Activated CD4-positive, alpha-beta T cell treated with anti-CD3 and anti-CD28 coated beads for 36 hours (primary cell): ENCODE measurements at regions not wholly inside any gene's neighbourhood (a gene's known extent, or its start where the extent isn't known, plus 50 kb on each side); places are given as distances from the start of the nearest gene placed in this dataset.

Source experiments
- ATAC-seq: fragments of 200-7000 bp; cut with Tn5 transposase; one replicate; pipeline ENCODE4 v1.10.0; 2021; ENCODE audit warnings: mild to moderate bottlenecking, moderate library complexity
- CTCF ChIA-PET: fragments of 350-600 bp; sonication (Branson Sonifier 250); formaldehyde crosslinking; loops from one replicate; lab custom pipeline; 2021; ENCODE audit warnings: antibody characterized with exemption; lab: Charles Lee
- POLR2A ChIA-PET: fragments of 350-600 bp; sonication (Branson Sonifier 250); formaldehyde crosslinking; loops from one replicate; lab custom pipeline; 2021; ENCODE audit warnings: antibody characterized with exemption, inconsistent platforms; lab: Charles Lee
- DNase-seq: peaks from one replicate; pipeline ENCODE4 v3.0.0-alpha.2; 2020
- H3K27ac Mint-ChIP-seq: one replicate; pipeline ENCODE4 v1.8.0; 2021; ENCODE audit warnings: mixed read lengths
- H3K27me3 Mint-ChIP-seq: one replicate; pipeline ENCODE4 v1.8.0; 2021; ENCODE audit warnings: mixed read lengths
- H3K36me3 Mint-ChIP-seq: one replicate; pipeline ENCODE4 v1.8.0; 2021; ENCODE audit warnings: low read depth, mixed read lengths
- H3K4me1 Mint-ChIP-seq: one replicate; pipeline ENCODE4 v1.8.0; 2021; ENCODE audit warnings: mixed read lengths
- H3K4me3 Mint-ChIP-seq: one replicate; pipeline ENCODE4 v1.8.0; 2021; ENCODE audit warnings: mild to moderate bottlenecking, moderate library complexity, mixed read lengths
- H3K9me3 Mint-ChIP-seq: one replicate; pipeline ENCODE4 v1.8.0; 2021; ENCODE audit warnings: low read depth, mixed read lengths
- intact Hi-C, 2 experiments: fragments of 100-400 bp; cut with DNase I in 1 of 2; cut with micrococcal nuclease in 1 of 2; formaldehyde crosslinking; loops; one replicate each; pipeline versions ENCODE4 v1.14.2 to v1.15.1; 2022 to 2024; cut with DNase I, micrococcal nuclease

DNA sequence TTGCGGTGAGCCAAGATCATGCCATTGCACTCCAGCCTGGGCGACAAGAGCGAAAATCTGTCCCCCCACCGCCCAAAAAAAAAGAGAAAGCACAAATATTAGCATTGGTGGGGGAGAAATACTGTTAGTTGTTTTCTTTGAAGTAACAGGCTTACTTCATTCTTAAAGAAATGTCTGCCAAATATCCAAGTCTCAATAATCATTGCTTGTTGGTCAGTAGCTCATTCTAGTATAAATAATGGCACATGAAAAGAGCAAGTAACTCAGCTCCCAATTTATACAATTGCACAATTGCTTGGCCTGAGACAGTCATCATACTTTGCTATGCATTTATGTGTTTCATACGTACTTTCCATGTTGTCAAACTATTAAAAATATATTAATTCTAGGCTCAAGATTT is 499.2 kb upstream of the PLXNA2 start:
- H3K4me3 Mint-ChIP-seq: no peak overlapping the region
- H3K9me3 Mint-ChIP-seq: peaks cover 5% of the 10 kb centered on the region
- no peak for ATAC-seq

DNA sequence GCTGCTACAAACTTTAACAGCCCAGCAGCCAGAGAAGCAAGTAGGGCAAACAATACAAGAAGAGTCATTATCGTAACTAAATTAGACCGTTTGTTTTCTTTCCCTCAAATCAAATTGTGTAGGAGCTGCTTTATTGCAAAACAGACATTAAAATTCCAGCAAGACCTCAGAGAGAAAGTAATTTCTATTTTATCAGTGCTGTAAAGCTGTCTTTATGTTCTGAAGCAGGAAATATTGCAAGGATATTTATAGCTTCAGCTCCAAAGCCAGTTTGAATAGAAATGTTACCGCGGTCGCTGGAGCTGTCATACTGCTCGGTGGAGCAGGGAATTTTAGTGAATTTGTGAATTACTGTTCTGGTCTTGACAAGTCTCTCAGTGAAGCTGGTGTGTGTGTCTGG is 503.8 kb upstream of the PLXNA2 start:
- ATAC-seq (no peak), DNase-seq (no peak)
- intact Hi-C loops: no loop called here
- Mint-ChIP-seq H3K4me3 (no peak overlapping the region), H3K36me3 (no peaks in the 10 kb centered on the region), H3K9me3 (peaks cover 3% of the 10 kb centered on the region), H3K4me1 (no peaks in the 10 kb centered on the region), H3K27ac (no peak overlapping the region), H3K27me3 (peaks cover 3% of the 10 kb centered on the region)
- POLR2A ChIA-PET: no interaction called here
- CTCF ChIA-PET: no interaction called here

More for the DNA sequence above, 499.2 kb upstream of the PLXNA2 start:
- intact Hi-C loops: no loop called here
- Mint-ChIP-seq H3K4me1 (no peaks in the 10 kb centered on the region), H3K27me3 (no peaks in the 10 kb centered on the region), H3K36me3 (no peaks in the 10 kb centered on the region), H3K27ac (no peak overlapping the region)
- DNase-seq: no peak
- POLR2A ChIA-PET: no interaction called here
- CTCF ChIA-PET: no interaction called here

DNA sequence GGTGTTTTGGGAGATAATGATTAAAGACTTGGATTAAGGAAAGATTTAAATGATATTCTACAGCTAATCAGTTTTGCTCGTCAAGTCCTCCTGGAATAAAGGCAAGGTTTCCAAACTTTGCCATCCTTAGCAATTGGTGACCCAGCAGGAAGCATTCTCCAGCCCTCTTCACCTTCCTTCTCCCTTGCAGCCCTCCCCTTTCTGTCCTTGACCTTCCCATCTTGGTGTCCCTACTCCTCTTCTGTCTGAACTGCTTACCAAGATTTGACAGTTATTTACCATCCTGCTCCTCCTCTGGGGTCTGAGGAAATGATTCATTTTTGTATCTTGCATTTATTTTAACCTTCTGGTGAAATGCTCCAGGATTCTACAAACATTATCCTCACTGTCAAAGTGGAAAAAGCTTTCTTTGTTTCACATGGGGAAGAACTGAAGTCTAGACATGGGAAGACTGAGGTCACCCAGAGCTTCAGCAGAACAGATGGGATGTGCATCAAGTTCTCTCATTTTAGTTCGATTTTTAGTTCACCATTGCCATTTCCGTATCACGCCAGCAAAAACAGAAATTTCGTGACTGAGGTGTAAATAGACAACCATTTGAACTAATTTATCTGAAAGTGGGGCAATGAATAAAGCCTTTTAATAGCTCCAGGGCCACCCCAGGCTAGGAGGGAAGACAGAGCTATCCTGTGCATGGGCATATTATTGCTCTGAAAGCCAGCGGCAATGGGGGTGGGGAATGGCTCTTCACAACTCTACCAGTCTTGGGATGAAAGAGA is 504.4 kb upstream of the PLXNA2 start:
- intact Hi-C loops: no loop called here
- H3K36me3 Mint-ChIP-seq: no peaks in the 10 kb centered on the region
- no peak overlapping the region for H3K27ac Mint-ChIP-seq
- H3K9me3 Mint-ChIP-seq: peaks cover 3% of the 10 kb centered on the region
- POLR2A ChIA-PET: no interaction called here
- peaks cover 3% of the 10 kb centered on the region for H3K27me3 Mint-ChIP-seq
- ATAC-seq: no peak
- H3K4me1 Mint-ChIP-seq: no peaks in the 10 kb centered on the region
- no peak overlapping the region for H3K4me3 Mint-ChIP-seq
- CTCF ChIA-PET: no interaction called here
- DNase-seq: no peak

DNA sequence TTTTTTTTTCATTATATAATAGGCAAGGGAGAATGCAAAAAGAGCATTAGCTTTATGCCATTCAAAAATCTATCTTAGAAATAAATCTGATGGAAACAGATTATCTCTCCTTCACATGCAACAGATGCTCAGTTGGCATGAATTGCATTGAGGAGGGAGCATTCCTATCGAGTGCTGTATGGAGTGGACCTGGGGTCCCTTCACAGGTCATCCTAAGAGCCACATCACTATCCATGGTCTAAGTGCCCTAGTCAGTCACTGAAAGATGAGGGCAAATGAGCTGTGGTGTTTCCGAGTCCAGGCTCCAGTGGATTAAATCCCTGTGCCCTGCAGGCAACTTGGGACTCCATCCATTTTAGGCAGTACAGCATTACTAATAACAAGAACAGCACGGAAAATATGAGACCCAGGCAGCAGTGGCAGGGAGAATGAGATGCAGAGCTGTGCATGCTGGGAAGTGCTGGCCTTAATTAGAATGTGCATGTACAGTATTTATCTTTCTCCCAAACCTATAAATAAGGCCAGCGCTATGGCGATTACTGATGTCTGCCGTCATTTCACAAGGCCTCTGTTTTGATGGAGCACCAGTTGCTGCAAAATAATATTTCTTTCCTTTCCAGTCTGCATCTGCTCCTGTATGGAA is 512.3 kb upstream of the PLXNA2 start:
- ChIA-PET POLR2A (no interaction called here), CTCF (no interaction called here)
- no peak overlapping the region for H3K27ac Mint-ChIP-seq
- no peaks in the 10 kb centered on the region for H3K4me1 Mint-ChIP-seq
- intact Hi-C loops: no loop called here
- no peaks in the 10 kb centered on the region for H3K27me3 Mint-ChIP-seq
- H3K36me3 Mint-ChIP-seq: no peaks in the 10 kb centered on the region
- H3K9me3 Mint-ChIP-seq: no peaks in the 10 kb centered on the region
- DNase-seq (no peak), ATAC-seq (no peak)
- no peak overlapping the region for H3K4me3 Mint-ChIP-seq

DNA sequence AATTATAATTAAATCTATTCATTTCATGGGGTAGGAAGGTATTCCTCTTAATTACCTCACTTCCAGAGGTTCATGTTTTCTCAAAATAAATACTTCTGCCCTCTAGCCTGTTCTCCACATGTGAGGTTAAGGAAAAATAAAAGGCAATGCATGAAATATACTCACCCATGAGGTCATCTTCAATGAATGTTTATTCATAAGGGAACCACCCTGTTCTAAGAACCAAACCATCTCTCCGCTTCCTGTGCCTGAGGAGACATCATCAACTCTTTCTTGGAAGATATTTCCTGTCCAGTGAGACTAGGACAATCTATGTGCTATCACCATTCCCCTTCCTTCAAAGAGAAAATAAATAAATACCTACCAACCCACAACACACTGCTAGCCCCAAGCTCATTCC is 513.7 kb upstream of the PLXNA2 start:
- ATAC-seq (no peak), DNase-seq (no peak)
- CTCF ChIA-PET: no interaction called here
- H3K36me3 Mint-ChIP-seq: no peaks in the 10 kb centered on the region
- no peaks in the 10 kb centered on the region for H3K4me1 Mint-ChIP-seq
- H3K27me3 Mint-ChIP-seq: no peaks in the 10 kb centered on the region
- no peak overlapping the region for H3K4me3 Mint-ChIP-seq
- POLR2A ChIA-PET: no interaction called here
- H3K27ac Mint-ChIP-seq: no peak overlapping the region
- intact Hi-C loops: no loop called here
- no peaks in the 10 kb centered on the region for H3K9me3 Mint-ChIP-seq

DNA sequence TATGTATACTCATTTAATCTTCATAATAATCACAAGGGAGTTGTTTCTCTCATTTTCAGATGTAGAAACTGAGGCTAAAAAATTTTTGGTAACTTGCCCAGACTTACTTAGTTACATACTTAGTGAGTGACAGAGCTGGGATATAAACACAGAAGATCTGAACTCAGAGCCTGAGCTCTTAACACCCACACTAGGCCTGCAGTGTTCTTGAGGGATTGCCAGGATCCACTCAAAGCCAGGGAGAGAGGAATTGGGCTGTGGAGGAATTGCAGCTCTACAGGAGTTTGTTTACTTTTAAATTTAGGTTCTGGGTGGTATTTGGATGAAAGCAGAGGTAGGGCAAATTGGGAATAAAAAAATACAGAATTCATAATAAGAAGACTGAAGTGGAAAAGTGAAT is 515.1 kb upstream of the PLXNA2 start:
- no peaks in the 10 kb centered on the region for H3K9me3 Mint-ChIP-seq
- no peak overlapping the region for H3K4me3 Mint-ChIP-seq
- CTCF ChIA-PET: no interaction called here
- no peaks in the 10 kb centered on the region for H3K27me3 Mint-ChIP-seq
- H3K27ac Mint-ChIP-seq: no peak overlapping the region
- POLR2A ChIA-PET: no interaction called here
- H3K36me3 Mint-ChIP-seq: no peaks in the 10 kb centered on the region
- no peaks in the 10 kb centered on the region for H3K4me1 Mint-ChIP-seq
- intact Hi-C loops: no loop called here
- DNase-seq (no peak), ATAC-seq (no peak)

DNA sequence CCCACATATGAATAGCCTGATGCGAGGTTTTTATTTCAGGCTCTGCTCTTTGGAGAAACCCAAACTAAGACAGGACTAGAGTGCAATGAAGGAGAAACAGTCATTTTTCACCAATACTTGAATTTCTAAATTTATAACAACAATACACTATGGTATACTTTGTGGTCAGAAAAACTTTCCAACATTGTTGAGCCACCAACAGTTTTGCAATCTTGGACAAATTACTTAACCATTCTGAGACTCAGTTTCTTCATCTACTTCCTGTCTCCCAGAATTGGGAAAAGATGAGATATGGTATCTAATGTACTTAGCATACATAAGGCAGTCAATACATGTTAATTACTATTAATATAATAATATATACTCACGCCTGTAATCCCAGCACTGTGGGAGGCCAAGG is 519.8 kb upstream of the PLXNA2 start:
- no peak overlapping the region for H3K27ac Mint-ChIP-seq
- ChIA-PET POLR2A (no interaction called here), CTCF (interaction anchor here (0.6 kb wide), 1 partner anchor 293 kb away, joined by 3 read pairs; no protein-coding TSS in a partner anchor)
- no peaks in the 10 kb centered on the region for H3K4me1 Mint-ChIP-seq
- DNase-seq (no peak), ATAC-seq (no peak)
- H3K36me3 Mint-ChIP-seq: no peaks in the 10 kb centered on the region
- H3K27me3 Mint-ChIP-seq: no peaks in the 10 kb centered on the region
- no peak overlapping the region for H3K4me3 Mint-ChIP-seq
- no peaks in the 10 kb centered on the region for H3K9me3 Mint-ChIP-seq
- intact Hi-C loops: no loop called here

DNA sequence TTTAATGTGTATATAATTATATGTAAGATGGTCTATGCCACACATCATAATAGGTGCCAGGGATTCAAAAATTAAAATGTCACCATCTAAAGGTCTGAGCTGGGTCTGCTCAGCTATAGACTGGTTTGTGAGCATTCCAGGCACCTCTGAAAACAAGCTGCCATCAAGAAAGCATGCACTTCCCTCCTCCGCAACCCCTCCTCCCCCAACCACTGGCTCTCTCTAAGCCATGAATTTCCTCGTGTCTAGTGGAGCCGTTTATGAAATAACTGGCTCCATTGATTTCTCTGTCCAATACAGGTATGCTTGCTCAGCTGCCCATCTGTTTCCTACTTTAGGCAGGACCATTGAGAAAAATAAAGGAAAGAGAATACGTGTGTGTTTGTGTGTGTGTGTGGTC is 522.6 kb upstream of the PLXNA2 start:
- DNase-seq: no peak
- no peak overlapping the region for H3K4me3 Mint-ChIP-seq
- no peaks in the 10 kb centered on the region for H3K36me3 Mint-ChIP-seq
- ChIA-PET POLR2A (no interaction called here), CTCF (interaction anchor here (0.5 to 0.7 kb wide), 2 partner anchors 476 to 1035 kb away, joined by 3 to 5 read pairs; no protein-coding TSS in a partner anchor)
- no peak overlapping the region for H3K27ac Mint-ChIP-seq
- no peak for ATAC-seq
- H3K9me3 Mint-ChIP-seq: no peaks in the 10 kb centered on the region
- no peaks in the 10 kb centered on the region for H3K4me1 Mint-ChIP-seq
- no peaks in the 10 kb centered on the region for H3K27me3 Mint-ChIP-seq
- intact Hi-C loops: no loop called here

DNA sequence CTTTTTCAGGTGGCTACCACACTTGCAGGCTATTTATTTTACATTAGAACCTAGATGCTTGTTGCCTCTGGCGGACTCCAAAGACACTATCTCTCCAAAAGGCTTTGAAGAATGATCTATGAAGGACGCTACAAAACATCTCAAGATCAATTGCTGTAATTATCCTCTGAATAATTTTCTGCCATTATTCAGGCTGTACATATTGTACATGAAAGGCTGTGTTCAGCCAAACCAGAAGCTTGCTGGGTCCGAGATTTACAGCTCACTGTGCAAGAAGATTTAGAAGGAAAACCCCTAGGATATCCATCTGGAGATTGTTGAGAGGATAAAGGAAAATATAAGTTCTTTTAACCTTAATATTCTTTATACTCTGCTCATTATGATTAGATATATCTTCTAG is 523.6 kb upstream of the PLXNA2 start:
- ChIA-PET POLR2A (no interaction called here), CTCF (no interaction called here)
- no peak overlapping the region for H3K4me3 Mint-ChIP-seq
- DNase-seq (no peak), ATAC-seq (no peak)
- H3K27me3 Mint-ChIP-seq: no peaks in the 10 kb centered on the region
- H3K4me1 Mint-ChIP-seq: no peaks in the 10 kb centered on the region
- H3K36me3 Mint-ChIP-seq: no peaks in the 10 kb centered on the region
- H3K9me3 Mint-ChIP-seq: no peaks in the 10 kb centered on the region
- intact Hi-C loops: no loop called here
- no peak overlapping the region for H3K27ac Mint-ChIP-seq

DNA sequence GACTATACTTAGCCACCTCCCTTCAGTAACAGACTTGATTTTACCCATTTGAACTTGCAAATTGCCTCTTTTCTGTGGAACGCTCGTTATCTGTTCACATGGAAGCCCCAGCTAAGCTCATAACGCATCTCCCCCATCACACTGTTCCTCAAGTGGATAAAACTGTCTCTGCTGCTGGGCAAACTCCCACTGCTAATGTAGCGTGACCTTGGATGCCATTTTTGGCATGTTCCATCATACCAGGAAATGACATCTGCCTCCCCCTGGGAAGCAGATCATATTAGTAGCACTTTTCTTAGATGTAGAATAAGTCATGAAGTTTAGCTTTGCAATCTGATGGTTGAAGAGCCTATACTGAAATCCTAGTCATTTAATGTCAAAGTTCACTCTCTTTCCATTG is 528.7 kb upstream of the PLXNA2 start:
- ChIA-PET CTCF (no interaction called here), POLR2A (no interaction called here)
- ATAC-seq (no peak), DNase-seq (no peak)
- intact Hi-C loops: no loop called here
- no peak overlapping the region for H3K27ac Mint-ChIP-seq
- no peak overlapping the region for H3K4me3 Mint-ChIP-seq
- H3K4me1 Mint-ChIP-seq: no peaks in the 10 kb centered on the region
- H3K27me3 Mint-ChIP-seq: no peaks in the 10 kb centered on the region
- no peaks in the 10 kb centered on the region for H3K9me3 Mint-ChIP-seq
- no peaks in the 10 kb centered on the region for H3K36me3 Mint-ChIP-seq

DNA sequence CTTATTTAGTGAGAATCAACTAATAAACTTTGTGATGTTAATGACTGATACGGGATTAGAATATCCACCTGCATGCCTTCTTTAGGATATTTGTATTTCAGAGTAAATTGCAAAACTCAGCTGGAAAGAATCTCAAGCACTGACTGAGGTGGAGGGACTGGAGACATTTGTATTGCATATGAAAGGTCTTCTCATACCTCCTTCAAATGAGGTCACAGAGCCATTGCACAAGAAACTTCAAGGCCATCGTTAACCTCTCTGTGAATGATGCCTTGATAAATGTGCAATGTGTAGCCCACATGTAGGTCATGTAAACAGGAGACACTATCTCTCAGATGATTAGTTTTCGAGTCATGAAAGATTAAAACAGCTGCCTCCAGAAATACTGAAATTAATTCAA is 531.7 kb upstream of the PLXNA2 start:
- ChIA-PET POLR2A (no interaction called here), CTCF (interaction anchor here (0.7 kb wide), 1 partner anchor 10 kb away, joined by 4 read pairs; no protein-coding TSS in a partner anchor)
- no peak overlapping the region for H3K27ac Mint-ChIP-seq
- H3K9me3 Mint-ChIP-seq: no peaks in the 10 kb centered on the region
- intact Hi-C loops: no loop called here
- no peaks in the 10 kb centered on the region for H3K27me3 Mint-ChIP-seq
- DNase-seq (no peak), ATAC-seq (no peak)
- H3K4me1 Mint-ChIP-seq: no peaks in the 10 kb centered on the region
- H3K4me3 Mint-ChIP-seq: no peak overlapping the region
- no peaks in the 10 kb centered on the region for H3K36me3 Mint-ChIP-seq

DNA sequence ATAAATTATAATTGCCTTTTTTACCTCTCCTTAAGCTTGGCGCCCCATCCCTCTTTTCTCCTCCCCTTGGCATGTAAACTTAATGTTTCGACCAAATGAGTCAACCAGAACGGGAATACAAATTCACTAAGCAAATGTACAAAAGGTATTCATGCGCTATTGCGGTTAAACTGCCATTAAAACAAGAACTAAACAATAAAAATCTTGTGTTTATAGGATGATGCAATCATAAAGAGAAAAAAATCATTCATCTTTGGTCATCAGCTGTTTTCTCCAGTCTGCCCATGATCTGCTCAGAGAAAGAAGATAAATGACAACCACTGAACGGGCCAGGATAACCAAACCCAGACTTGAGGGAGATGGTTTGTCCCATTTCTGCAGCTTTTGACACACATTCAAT is 534.2 kb upstream of the PLXNA2 start:
- ChIA-PET CTCF (interaction anchor here (1.4 kb wide), 1 partner anchor 13 kb away, joined by 5 read pairs; no protein-coding TSS in a partner anchor), POLR2A (no interaction called here)
- no peak for ATAC-seq

More for the DNA sequence above, 534.2 kb upstream of the PLXNA2 start:
- no peak for DNase-seq
- Mint-ChIP-seq H3K27ac (no peak overlapping the region), H3K4me3 (no peak overlapping the region), H3K4me1 (no peaks in the 10 kb centered on the region), H3K36me3 (no peaks in the 10 kb centered on the region), H3K9me3 (no peaks in the 10 kb centered on the region), H3K27me3 (peaks cover 4% of the 10 kb centered on the region)
- intact Hi-C loops: no loop called here
